Neural cell (in vitro differentiated cells): ENCODE measurements at regions not wholly inside any gene's neighbourhood (a gene's known extent, or its start where the extent isn't known, plus 50 kb on each side); places are given as distances from the start of the nearest gene placed in this dataset.

Experiments used
- CTCF ChIP-seq: fragments of 450-650 bp; IDR thresholded peaks from 2 replicates; pipeline ENCODE4 v1.5.1; 2014; ENCODE audit warnings: antibody characterized with exemption, mild to moderate bottlenecking, moderate library complexity; ENCODE audit not compliant: poor library complexity, severe bottlenecking
- RAD21 ChIP-seq: fragments of 450-650 bp; conservative IDR thresholded peaks from 2 replicates; pipeline ENCODE4 v1.6.1; 2014; ENCODE audit warnings: antibody characterized with exemption, mild to moderate bottlenecking, moderate library complexity
- REST ChIP-seq: IDR thresholded peaks from 2 replicates; pipeline ENCODE4 v1.6.1; 2012; ENCODE audit warnings: borderline replicate concordance

DNA sequence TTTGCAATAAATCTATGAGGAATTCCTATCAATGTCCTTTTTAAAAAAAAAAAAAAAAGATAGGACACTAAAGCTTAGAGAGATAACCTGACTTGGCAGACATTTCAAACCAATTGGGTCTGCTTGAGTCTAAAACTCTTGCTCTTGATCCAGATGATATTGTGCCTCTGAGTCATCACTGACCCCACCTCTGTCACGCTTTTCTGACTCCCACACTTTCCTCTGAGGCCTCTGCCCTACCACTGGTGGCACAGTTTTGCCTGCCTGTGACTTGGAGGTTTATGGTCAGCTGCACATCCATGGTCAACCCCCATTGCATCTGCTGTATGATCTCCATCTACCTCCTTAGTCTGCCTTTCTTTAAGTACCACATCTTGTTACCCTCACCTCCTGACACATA is 328.7 kb downstream of the SPRY2 start:
- no peak for TF ChIP-seq CTCF
- TF ChIP-seq RAD21, result no peak
- TF ChIP-seq REST, result no peak
